H1 (cell line): ENCODE measurements at regions not wholly inside any gene's neighbourhood (a gene's known extent, or its start where the extent isn't known, plus 50 kb on each side); places are given as distances from the start of the nearest gene placed in this dataset.

Experiments
- CTCF ChIA-PET: fragments of 300-600 bp; sonication (Branson Sonifier 250); formaldehyde crosslinking; loops from one replicate; lab custom pipeline; 2021; ENCODE audit not compliant: partially characterized antibody; lab: Charles Lee
- POLR2A ChIA-PET: fragments of 300-600 bp; sonication (Branson Sonifier 250); formaldehyde crosslinking; loops from one replicate; lab custom pipeline; 2021; ENCODE audit warnings: inconsistent platforms; ENCODE audit not compliant: partially characterized antibody; lab: Charles Lee
- DNase-seq, 2 experiments: peaks; one replicate each; pipeline versions ENCODE4 v3.0.0 to v3.0.0-alpha.2; 2010 to 2022; ENCODE audit warnings: low spot score in 2 of 2, low read depth in 1 of 2, mixed read lengths in 1 of 2
- FAIRE-seq: peaks from 2 replicates; lab custom pipeline; 2011; peaks lifted over from hg19 to GRCh38; lab: Jason Lieb, UNC
- H2AFZ ChIP-seq: 2 replicates; pipeline ENCODE4 v1.8.1; 2012; ENCODE audit warnings: low read length, inconsistent platforms
- H2AK5ac ChIP-seq: 2 replicates; pipeline ENCODE4 v1.6.1; 2013; ENCODE audit warnings: low read depth, low read length
- H2BK120ac ChIP-seq: replicated peaks from 2 replicates; pipeline ENCODE3; 2013; ENCODE audit warnings: low read depth, low read length, inconsistent platforms
- H2BK12ac ChIP-seq: 2 replicates; pipeline ENCODE4 v1.6.1; 2013; ENCODE audit warnings: low read depth, low read length
- H2BK15ac ChIP-seq: 2 replicates; pipeline ENCODE4 v1.6.1; 2013; ENCODE audit warnings: low read length
- H2BK20ac ChIP-seq: 2 replicates; pipeline ENCODE4 v1.6.1; 2013; ENCODE audit warnings: low read length
- H2BK5ac ChIP-seq: 2 replicates; pipeline ENCODE4 v1.6.1; 2013; ENCODE audit warnings: low read depth, low read length
- H3K14ac ChIP-seq: 2 replicates; pipeline ENCODE4 v1.6.1; 2013; ENCODE audit warnings: inconsistent platforms; ENCODE audit not compliant: insufficient read length
- H3K18ac ChIP-seq: 2 replicates; pipeline ENCODE4 v1.6.1; 2013; ENCODE audit warnings: low read length; ENCODE audit errors: extremely low read depth
- H3K23ac ChIP-seq: 2 replicates; pipeline ENCODE4 v1.6.1; 2013; ENCODE audit warnings: inconsistent platforms; ENCODE audit not compliant: insufficient read length
- H3K23me2 ChIP-seq: 2 replicates; pipeline ENCODE4 v1.6.1; 2013; ENCODE audit warnings: low read depth, low read length
- H3K27ac ChIP-seq: 2 replicates; pipeline ENCODE4 v1.6.1; 2011; ENCODE audit warnings: low read depth, low read length, inconsistent platforms
- H3K27me3 ChIP-seq, 4 experiments: replicated peaks in 1 of 4; 1 replicate in 1 of 4; 2 replicates in 3 of 4; pipeline versions ENCODE4 v1.6.1 to v1.8.1; 2011 to 2013; ENCODE audit warnings: low read length in 3 of 4, mild to moderate bottlenecking in 3 of 4, inconsistent platforms in 2 of 4, mixed read lengths in 2 of 4, moderate library complexity in 1 of 4; ENCODE audit not compliant: control insufficient read depth in 3 of 4, insufficient read depth in 3 of 4; ENCODE audit errors: extremely low read depth in 1 of 4
- H3K36me3 ChIP-seq, 4 experiments: 2 replicates each; pipeline versions ENCODE4 v1.6.1 to v1.8.1; 2011 to 2013; ENCODE audit warnings: mild to moderate bottlenecking in 4 of 4, low read length in 3 of 4, moderate library complexity in 2 of 4, control low read depth in 1 of 4, inconsistent platforms in 1 of 4; ENCODE audit not compliant: insufficient read depth in 4 of 4, control insufficient read depth in 2 of 4
- H3K4ac ChIP-seq: replicated peaks from 2 replicates; pipeline ENCODE3; 2013; ENCODE audit warnings: low read length, low read depth, mixed read lengths, inconsistent platforms; ENCODE audit not compliant: insufficient read length
- H3K4me1 ChIP-seq, 4 experiments: replicated peaks in 1 of 4; 1 replicate in 1 of 4; 2 replicates in 3 of 4; pipeline versions ENCODE4 v1.6.1 to v1.8.1; 2011 to 2013; ENCODE audit warnings: low read length in 3 of 4, inconsistent platforms in 2 of 4, mixed read lengths in 1 of 4; ENCODE audit not compliant: insufficient read depth in 4 of 4, control insufficient read depth in 3 of 4
- H3K4me2 ChIP-seq, 2 experiments: 2 replicates each; pipeline versions ENCODE4 v1.6.1 to v1.8.1; 2011 to 2013; ENCODE audit warnings: low read depth in 2 of 2, low read length in 2 of 2, control low read depth in 1 of 2, inconsistent platforms in 1 of 2, mild to moderate bottlenecking in 1 of 2; ENCODE audit not compliant: insufficient read depth in 1 of 2
- H3K4me3 ChIP-seq, 4 experiments: fragments of 200-600, 300-600 bp in 1 of 4; sonication (generic), shearing (Covaris generic), sonication (Bioruptor Twin) in 1 of 4; 2 replicates each; pipeline versions ENCODE4 v1.5.1 to v1.8.1; 2011 to 2016; ENCODE audit warnings: low read length in 4 of 4, low read depth in 3 of 4, control low read depth in 2 of 4, inconsistent platforms in 2 of 4, mild to moderate bottlenecking in 2 of 4, mixed read lengths in 1 of 4, moderate library complexity in 1 of 4; ENCODE audit not compliant: insufficient read depth in 2 of 4; ENCODE audit errors: extremely low read depth in 1 of 4
- H3K56ac ChIP-seq: replicated peaks from 2 replicates; pipeline ENCODE3; 2013; ENCODE audit warnings: low read depth, mild to moderate bottlenecking, mixed read lengths, low read length, inconsistent platforms; ENCODE audit not compliant: insufficient read length
- H3K79me1 ChIP-seq: 2 replicates; pipeline ENCODE4 v1.6.1; 2013; ENCODE audit warnings: low read depth, low read length, control low read depth
- H3K79me2 ChIP-seq, 2 experiments: 2 replicates each; pipeline versions ENCODE4 v1.6.1 to v1.8.1; 2012 to 2013; ENCODE audit warnings: low read length in 2 of 2, mild to moderate bottlenecking in 2 of 2, inconsistent platforms in 1 of 2; ENCODE audit not compliant: insufficient read depth in 2 of 2, control insufficient read depth in 1 of 2
- H3K9ac ChIP-seq, 4 experiments: replicated peaks in 1 of 4; 1 replicate in 1 of 4; 2 replicates in 3 of 4; pipeline versions ENCODE4 v1.6.1 to v1.8.1; 2011 to 2013; ENCODE audit warnings: low read depth in 3 of 4, low read length in 3 of 4, control low read depth in 2 of 4, mild to moderate bottlenecking in 2 of 4, moderate library complexity in 2 of 4, inconsistent platforms in 1 of 4; ENCODE audit errors: extremely low read depth in 1 of 4
- H3K9me3 ChIP-seq, 2 experiments: 2 replicates each; pipeline versions ENCODE4 v1.6.1 to v1.8.1; 2012 to 2013; ENCODE audit warnings: mild to moderate bottlenecking in 2 of 2, moderate library complexity in 2 of 2, control low read depth in 1 of 2, inconsistent platforms in 1 of 2, low read depth in 1 of 2, low read length in 1 of 2, mixed read lengths in 1 of 2; ENCODE audit not compliant: insufficient read depth in 2 of 2
- H4K20me1 ChIP-seq, 2 experiments: replicated peaks in 1 of 2; 2 replicates each; pipeline versions ENCODE3 to v1.8.1; 2011 to 2013; ENCODE audit warnings: inconsistent platforms in 2 of 2, low read length in 2 of 2, mild to moderate bottlenecking in 1 of 2; ENCODE audit not compliant: insufficient read depth in 2 of 2, control insufficient read depth in 1 of 2
- H4K5ac ChIP-seq: 2 replicates; pipeline ENCODE4 v1.6.1; 2013; ENCODE audit warnings: low read length, low read depth, mixed read lengths, inconsistent platforms; ENCODE audit not compliant: insufficient read length
- H4K8ac ChIP-seq: 2 replicates; pipeline ENCODE4 v1.8.0; 2013; ENCODE audit warnings: mild to moderate bottlenecking, moderate library complexity, low read length, inconsistent platforms; ENCODE audit not compliant: insufficient read depth; ENCODE audit errors: extremely low read depth
- H4K91ac ChIP-seq: replicated peaks from 2 replicates; pipeline ENCODE3; 2013; ENCODE audit warnings: low read length, mixed read lengths, inconsistent platforms; ENCODE audit not compliant: insufficient read length
- CHD2 ChIP-seq: IDR thresholded peaks from 2 replicates; pipeline ENCODE4 v1.6.1; 2012; ENCODE audit warnings: low read length, improper control_type of control experiment
- EGR1 ChIP-seq: IDR thresholded peaks from 2 replicates; pipeline ENCODE4 v1.6.1; 2011; ENCODE audit warnings: low read depth, low read length, borderline replicate concordance
- KDM5A ChIP-seq: fragments of 200-600 bp; IDR thresholded peaks from 2 replicates; pipeline ENCODE4 v1.7.1; 2012; ENCODE audit warnings: mild to moderate bottlenecking, low read length, inconsistent platforms, mixed read lengths
- POLR2A ChIP-seq, 2 experiments: IDR thresholded peaks; 1 replicate in 1 of 2; 2 replicates in 1 of 2; pipeline ENCODE4 v1.6.1; 2011; ENCODE audit warnings: low read depth in 2 of 2, low read length in 2 of 2, mild to moderate bottlenecking in 2 of 2; ENCODE audit errors: control extremely low read depth in 1 of 2
- SIN3A ChIP-seq, 2 experiments: IDR thresholded peaks in 1 of 2; conservative IDR thresholded peaks in 1 of 2; 2 replicates each; pipeline ENCODE4 v1.6.1; 2011 to 2012; ENCODE audit warnings: low read length in 2 of 2, improper control_type of control experiment in 1 of 2, low read depth in 1 of 2, mild to moderate bottlenecking in 1 of 2
- SIRT6 ChIP-seq: IDR thresholded peaks from one replicate; pipeline ENCODE4 v1.7.1; 2012; ENCODE audit warnings: low read length, inconsistent platforms
- SP2 ChIP-seq: IDR thresholded peaks from 2 replicates; pipeline ENCODE4 v1.6.1; 2012; ENCODE audit warnings: mild to moderate bottlenecking, low read length, inconsistent platforms
- SUZ12 ChIP-seq: fragments of 200-600 bp; sonication (generic); IDR thresholded peaks from 2 replicates; pipeline ENCODE4 v1.6.1; 2012; ENCODE audit warnings: mild to moderate bottlenecking, inconsistent platforms, low read length, moderate library complexity, mixed read lengths
- TAF7 ChIP-seq: optimal IDR thresholded peaks from 2 replicates; pipeline ENCODE3; 2011; ENCODE audit warnings: low read depth, mild to moderate bottlenecking, inconsistent platforms, low read length, moderate library complexity, borderline replicate concordance
- WGBS, 2 experiments: shearing (Covaris generic) in 1 of 2; methylation state at CpG; one replicate each; pipeline versions ENCODE4 v1.1.6 to v1.1.7; 2013 to 2015; ENCODE audit warnings: low lambda C conversion rate in 2 of 2, mixed read lengths in 2 of 2, inconsistent platforms in 1 of 2, low coverage in 1 of 2, missing lambda C conversion rate in 1 of 2; ENCODE audit not compliant: insufficient replicate concordance in 2 of 2, insufficient coverage in 1 of 2, insufficient read length in 1 of 2; ENCODE audit errors: extremely low coverage in 1 of 2, missing lambda C conversion rate in 1 of 2; 5-methylcytosine and 5-hydroxymethylcytosine counted together
- TF ChIP-seq, protein P1 (sequence below), 3 experiments: IDR thresholded peaks; 1 replicate in 2 of 3; 2 replicates in 1 of 3; pipeline versions ENCODE4 v1.5.1 to v1.6.1; 2011; ENCODE audit warnings: low read length in 3 of 3, mild to moderate bottlenecking in 3 of 3, inconsistent platforms in 2 of 3, low read depth in 1 of 3, moderate library complexity in 1 of 3; ENCODE audit not compliant: insufficient read depth in 1 of 3; ENCODE audit errors: control extremely low read depth in 1 of 3
- TF ChIP-seq, protein P2 (sequence below): IDR thresholded peaks from 2 replicates; pipeline ENCODE4 v1.6.1; 2012; ENCODE audit warnings: low read length, inconsistent platforms

DNA sequence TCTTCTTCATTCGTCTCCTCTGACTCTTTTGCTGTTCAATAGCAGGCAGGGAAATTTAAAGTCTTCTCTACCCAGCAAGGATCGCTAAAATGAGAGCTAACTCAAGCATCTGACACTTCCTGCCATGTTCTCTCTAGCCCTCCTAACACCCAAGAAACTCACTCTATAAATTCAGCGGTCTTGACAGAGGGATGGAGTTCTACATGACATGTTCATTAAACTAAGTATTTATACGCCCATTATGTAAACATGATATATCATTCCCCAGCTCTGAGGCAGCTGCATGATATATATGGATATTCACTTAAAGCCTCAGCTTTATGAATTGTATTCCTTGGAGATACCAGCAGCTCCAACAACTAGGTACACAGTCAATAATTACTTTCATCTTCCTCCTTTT lies 231.0 kb downstream of the METTL4 start:
- Histone ChIP-seq H3K4me2 (no peak overlapping the region), H2BK12ac (no peak overlapping the region), H3K79me1 (no peaks in the 10 kb centered on the region), H3K14ac (no peak overlapping the region), H3K27ac (no peak overlapping the region), H2BK15ac (no peak overlapping the region), H2BK120ac (no peak overlapping the region), H3K18ac (no peak overlapping the region), H3K4ac (no peak overlapping the region), H3K27me3 (no peaks in the 10 kb centered on the region), H3K36me3 (no peaks in the 10 kb centered on the region), H3K23ac (no peak overlapping the region), H3K9ac (no peak overlapping the region), H3K4me1 (no peaks in the 10 kb centered on the region), H4K8ac (no peak overlapping the region), H2AFZ (no peak overlapping the region), H4K91ac (no peak overlapping the region), H3K4me3 (no peak overlapping the region), H3K56ac (no peak overlapping the region), H4K20me1 (no peaks in the 10 kb centered on the region), H3K9me3 (no peaks in the 10 kb centered on the region; a peak in 1 of 4 replicates), H4K5ac (no peak overlapping the region), H2BK5ac (no peak overlapping the region), H2AK5ac (no peak overlapping the region), H3K79me2 (no peaks in the 10 kb centered on the region; a peak in 1 of 4 replicates), H3K23me2 (no peaks in the 10 kb centered on the region), H2BK20ac (no peak overlapping the region)
- no peak for DNase-seq
- ChIA-PET POLR2A (no interaction called here), CTCF (interaction anchor here (1.5 to 6.7 kb wide), 2 partner anchors 163 to 202 kb away, joined by 3 to 53 read pairs; no protein-coding TSS in a partner anchor)
- 87% methylated on average over 4 of the region's 4 CpGs; no CpG with 5 or more reads in 1 of the 2 experiments for WGBS, 2 experiments
- FAIRE-seq: no peak
- TF ChIP-seq EGR1 (no peak), SIN3A (conservative IDR thresholded peaks at IDR 0.05 in 1 of 2, IDR thresholded peaks at IDR 0.05 in 1 of 2; ENCODE audit: low read depth in 1 of 2, low read length in 2 of 2) (no peak), POLR2A (IDR thresholded peaks at IDR 0.05; ENCODE audit: control extremely low read depth in 1 of 2, low read depth in 2 of 2, low read length in 2 of 2) (no peak), SP2 (no peak), SIRT6 (no peak), TAF7 (no peak), KDM5A (no peak), SUZ12 (no peak), CHD2 (no peak)
- TF ChIP-seq, protein P1, sequence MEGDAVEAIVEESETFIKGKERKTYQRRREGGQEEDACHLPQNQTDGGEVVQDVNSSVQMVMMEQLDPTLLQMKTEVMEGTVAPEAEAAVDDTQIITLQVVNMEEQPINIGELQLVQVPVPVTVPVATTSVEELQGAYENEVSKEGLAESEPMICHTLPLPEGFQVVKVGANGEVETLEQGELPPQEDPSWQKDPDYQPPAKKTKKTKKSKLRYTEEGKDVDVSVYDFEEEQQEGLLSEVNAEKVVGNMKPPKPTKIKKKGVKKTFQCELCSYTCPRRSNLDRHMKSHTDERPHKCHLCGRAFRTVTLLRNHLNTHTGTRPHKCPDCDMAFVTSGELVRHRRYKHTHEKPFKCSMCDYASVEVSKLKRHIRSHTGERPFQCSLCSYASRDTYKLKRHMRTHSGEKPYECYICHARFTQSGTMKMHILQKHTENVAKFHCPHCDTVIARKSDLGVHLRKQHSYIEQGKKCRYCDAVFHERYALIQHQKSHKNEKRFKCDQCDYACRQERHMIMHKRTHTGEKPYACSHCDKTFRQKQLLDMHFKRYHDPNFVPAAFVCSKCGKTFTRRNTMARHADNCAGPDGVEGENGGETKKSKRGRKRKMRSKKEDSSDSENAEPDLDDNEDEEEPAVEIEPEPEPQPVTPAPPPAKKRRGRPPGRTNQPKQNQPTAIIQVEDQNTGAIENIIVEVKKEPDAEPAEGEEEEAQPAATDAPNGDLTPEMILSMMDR (IDR thresholded peaks at IDR 0.05; ENCODE audit: control extremely low read depth in 1 of 3, insufficient read depth in 1 of 3, low read depth in 1 of 3, low read length in 3 of 3): no peak
- TF ChIP-seq, protein P2, sequence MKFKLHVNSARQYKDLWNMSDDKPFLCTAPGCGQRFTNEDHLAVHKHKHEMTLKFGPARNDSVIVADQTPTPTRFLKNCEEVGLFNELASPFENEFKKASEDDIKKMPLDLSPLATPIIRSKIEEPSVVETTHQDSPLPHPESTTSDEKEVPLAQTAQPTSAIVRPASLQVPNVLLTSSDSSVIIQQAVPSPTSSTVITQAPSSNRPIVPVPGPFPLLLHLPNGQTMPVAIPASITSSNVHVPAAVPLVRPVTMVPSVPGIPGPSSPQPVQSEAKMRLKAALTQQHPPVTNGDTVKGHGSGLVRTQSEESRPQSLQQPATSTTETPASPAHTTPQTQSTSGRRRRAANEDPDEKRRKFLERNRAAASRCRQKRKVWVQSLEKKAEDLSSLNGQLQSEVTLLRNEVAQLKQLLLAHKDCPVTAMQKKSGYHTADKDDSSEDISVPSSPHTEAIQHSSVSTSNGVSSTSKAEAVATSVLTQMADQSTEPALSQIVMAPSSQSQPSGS: no peak
